GM06990 (cell line): ENCODE measurements at regions not wholly inside any gene's neighbourhood (a gene's known extent, or its start where the extent isn't known, plus 50 kb on each side); places are given as distances from the start of the nearest gene placed in this dataset.

Source experiments
- DNase-seq: peaks from one replicate; pipeline ENCODE4 v3.0.0-alpha.2; 2011; ENCODE audit not compliant: insufficient read length; ENCODE audit errors: extremely low read depth
- H3K27me3 ChIP-seq: replicated peaks from 2 replicates; pipeline ENCODE4 v1.6.0; 2011; ENCODE audit warnings: low read length; ENCODE audit not compliant: control insufficient read depth, insufficient read depth
- H3K36me3 ChIP-seq: 2 replicates; pipeline ENCODE4 v1.5.1; 2011; ENCODE audit warnings: low read length; ENCODE audit not compliant: control insufficient read depth, insufficient read depth
- H3K4me3 ChIP-seq: replicated peaks from 2 replicates; pipeline ENCODE4 v1.5.1; 2011; ENCODE audit warnings: low read depth, mild to moderate bottlenecking, control low read depth, low read length
- TF ChIP-seq, protein P1 (sequence below): IDR thresholded peaks from 2 replicates; pipeline ENCODE4 v1.5.1; 2011; ENCODE audit warnings: low read length, control low read depth, mild to moderate bottlenecking, inconsistent platforms; ENCODE audit not compliant: insufficient read depth, poor library complexity, severe bottlenecking

DNA sequence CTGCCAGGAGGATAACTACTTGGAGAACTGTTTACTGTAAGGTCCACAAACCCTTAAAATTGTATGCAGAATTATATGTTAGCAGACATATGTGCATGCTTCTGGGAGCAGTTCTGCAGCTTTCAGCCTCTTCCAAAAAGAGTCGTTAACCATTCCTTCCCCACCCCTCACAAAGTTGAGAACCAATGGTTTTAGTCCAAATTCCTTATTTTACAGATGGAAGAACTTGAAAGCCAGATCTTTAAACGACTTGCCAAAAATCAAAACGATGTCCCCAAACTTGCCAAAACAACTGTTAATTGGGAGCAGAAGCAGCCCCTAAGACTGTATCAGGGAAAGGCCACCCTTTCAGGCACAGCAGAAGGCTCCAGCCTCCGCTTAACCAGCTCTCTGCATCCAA lies 266.4 kb upstream of the ANKRD55 start:
- no peaks in the 10 kb centered on the region; the same call in 1 of the 2 replicates for H3K27me3 ChIP-seq
- no peak overlapping the region for H3K4me3 ChIP-seq
- TF ChIP-seq, protein P1, sequence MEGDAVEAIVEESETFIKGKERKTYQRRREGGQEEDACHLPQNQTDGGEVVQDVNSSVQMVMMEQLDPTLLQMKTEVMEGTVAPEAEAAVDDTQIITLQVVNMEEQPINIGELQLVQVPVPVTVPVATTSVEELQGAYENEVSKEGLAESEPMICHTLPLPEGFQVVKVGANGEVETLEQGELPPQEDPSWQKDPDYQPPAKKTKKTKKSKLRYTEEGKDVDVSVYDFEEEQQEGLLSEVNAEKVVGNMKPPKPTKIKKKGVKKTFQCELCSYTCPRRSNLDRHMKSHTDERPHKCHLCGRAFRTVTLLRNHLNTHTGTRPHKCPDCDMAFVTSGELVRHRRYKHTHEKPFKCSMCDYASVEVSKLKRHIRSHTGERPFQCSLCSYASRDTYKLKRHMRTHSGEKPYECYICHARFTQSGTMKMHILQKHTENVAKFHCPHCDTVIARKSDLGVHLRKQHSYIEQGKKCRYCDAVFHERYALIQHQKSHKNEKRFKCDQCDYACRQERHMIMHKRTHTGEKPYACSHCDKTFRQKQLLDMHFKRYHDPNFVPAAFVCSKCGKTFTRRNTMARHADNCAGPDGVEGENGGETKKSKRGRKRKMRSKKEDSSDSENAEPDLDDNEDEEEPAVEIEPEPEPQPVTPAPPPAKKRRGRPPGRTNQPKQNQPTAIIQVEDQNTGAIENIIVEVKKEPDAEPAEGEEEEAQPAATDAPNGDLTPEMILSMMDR: no peak
- no peak for DNase-seq
- H3K36me3 ChIP-seq: no peaks in the 10 kb centered on the region

DNA sequence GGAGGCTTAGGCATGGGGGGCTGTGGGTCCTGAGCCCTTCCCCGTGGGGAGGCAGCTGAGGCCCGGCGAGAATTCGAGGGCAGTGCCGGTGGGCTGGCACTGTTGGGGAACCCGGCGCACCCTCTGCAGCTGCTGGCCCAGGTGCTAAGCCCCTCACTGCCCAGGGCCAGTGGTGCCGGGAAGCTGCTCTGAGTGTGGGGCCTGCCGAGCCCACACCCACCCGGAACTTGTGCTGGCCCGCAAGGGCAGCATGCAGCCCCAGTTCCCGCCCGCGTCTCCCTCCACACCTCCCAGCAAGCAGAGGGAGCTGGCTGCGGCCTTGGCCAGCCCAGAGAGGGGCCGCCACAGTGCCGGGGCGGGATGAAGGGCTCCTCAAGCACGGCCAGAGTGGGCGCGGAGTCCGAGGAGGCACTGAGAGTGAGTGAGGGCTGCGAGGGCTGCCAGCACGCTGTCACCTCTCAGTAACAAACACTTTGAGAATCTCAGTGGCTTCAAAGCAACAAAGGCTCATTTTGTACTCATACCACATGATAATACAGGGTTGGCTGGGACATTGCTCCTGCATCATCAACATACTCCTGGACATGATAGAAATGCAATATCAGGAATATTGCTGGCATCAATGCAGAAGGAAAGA lies 265.7 kb upstream of the ANKRD55 start:
- no peaks in the 10 kb centered on the region for H3K36me3 ChIP-seq
- no peak overlapping the region for H3K4me3 ChIP-seq
- DNase-seq: no peak
- H3K27me3 ChIP-seq: no peaks in the 10 kb centered on the region
- TF ChIP-seq, protein P1: no peak

DNA sequence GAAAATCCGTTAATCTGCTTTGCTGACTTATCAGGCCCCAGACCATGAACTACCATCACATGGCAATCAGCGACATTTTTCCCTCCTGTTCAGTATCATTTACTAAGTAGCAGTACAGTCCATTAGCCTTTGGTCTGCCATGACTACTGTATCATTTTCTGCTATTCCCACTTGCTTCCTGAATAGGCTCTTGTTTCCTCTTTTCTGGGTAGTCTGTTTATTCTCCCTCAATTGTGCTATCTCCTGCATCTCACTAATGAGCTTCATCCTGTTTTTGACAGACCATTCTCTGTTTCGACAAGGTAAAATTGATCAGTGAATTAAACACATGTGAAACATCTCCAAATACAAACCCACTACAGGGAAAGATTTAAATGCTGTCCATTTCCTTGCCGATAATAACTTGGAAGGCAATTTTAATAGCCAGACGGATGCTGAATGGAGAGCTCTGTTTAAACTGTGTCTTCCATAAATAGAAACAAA lies 263.5 kb upstream of the ANKRD55 start:
- Histone ChIP-seq H3K27me3 (no peaks in the 10 kb centered on the region; the same call in 1 of the 2 replicates), H3K36me3 (no peaks in the 10 kb centered on the region), H3K4me3 (no peak overlapping the region)
- DNase-seq: no peak
- TF ChIP-seq, protein P1: no peak

DNA sequence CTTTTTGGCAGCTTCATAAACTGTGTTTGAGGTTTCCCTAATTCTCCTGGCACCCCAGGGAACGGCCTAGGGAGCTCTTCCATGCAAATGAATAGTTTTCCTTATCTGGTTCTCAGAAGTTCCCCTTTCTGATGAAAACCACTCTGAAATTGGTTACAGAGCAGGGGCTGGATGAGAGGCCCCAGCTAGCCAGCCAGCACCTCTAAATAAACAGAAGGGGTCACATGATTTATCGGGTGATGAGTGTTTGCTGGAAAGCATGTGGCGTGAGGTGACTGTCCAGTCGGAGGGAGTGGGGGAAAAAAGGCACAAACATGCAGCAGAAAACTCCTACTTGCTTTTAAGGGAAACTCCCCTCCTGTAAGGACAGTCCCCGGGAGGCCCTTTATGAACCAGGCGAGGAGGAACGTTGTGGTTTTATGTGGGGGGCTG lies 261.2 kb upstream of the ANKRD55 start:
- DNase-seq: no peak
- no peaks in the 10 kb centered on the region for H3K36me3 ChIP-seq
- H3K4me3 ChIP-seq: no peak overlapping the region
- peaks cover 2% of the 10 kb centered on the region; the same call in 1 of the 2 replicates for H3K27me3 ChIP-seq
- TF ChIP-seq, protein P1: no peak

DNA sequence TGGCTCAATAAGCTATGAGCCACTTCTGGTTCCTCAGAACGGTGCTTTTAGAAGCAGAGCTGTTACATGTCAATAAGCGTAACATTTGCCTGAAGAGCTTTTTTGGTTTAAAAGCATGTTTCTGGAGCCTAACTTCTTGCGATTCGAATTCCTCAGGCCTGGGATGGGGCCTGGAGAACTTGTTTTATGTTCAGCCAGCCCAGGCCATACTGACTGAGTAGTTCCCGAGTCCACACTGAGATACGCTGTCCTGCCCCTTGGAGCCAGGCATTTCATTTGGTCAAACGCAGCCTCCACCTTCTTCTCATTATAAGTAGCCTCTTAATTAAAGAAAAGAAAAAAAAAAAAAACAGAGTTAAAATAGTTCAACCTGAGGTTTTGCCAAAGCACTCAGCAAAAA lies 260.6 kb upstream of the ANKRD55 start:
- no peak for DNase-seq

More for the DNA sequence above, 260.6 kb upstream of the ANKRD55 start:
- H3K27me3 ChIP-seq: peaks cover 2% of the 10 kb centered on the region; the same call in 1 of the 2 replicates
- TF ChIP-seq, protein P1: no peak
- no peaks in the 10 kb centered on the region for H3K36me3 ChIP-seq
- no peak overlapping the region for H3K4me3 ChIP-seq
